Hypothalamus (tissue), 51 donors: ENCODE measurements at regions not wholly inside any gene's neighbourhood (a gene's known extent, or its start where the extent isn't known, plus 50 kb on each side); places are given as distances from the start of the nearest gene placed in this dataset.

ENCODE experiments used
- DNase-seq, 51 donors: peaks; one replicate each; lab custom pipeline; 2025; lab: John Stamatoyannopoulos, UW

DNA sequence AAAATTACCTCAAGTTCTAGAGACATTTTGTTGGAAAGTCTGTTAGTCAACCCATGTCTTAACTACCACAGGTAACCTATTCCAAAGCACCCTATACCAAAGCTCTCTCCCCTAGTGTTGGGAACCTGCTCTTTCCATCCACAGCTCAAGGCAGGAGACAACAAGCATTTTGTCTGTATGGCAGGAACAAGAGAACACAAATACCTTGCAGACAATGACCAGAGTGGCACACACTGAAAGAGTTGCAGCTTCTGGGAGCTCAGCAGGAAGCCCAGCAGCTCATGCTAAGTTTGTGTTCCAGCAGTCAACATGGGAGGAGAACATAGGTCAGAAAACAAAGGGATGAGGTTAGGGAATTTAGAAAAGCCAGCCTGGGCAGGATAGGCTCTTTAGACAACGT, 300.8 kb downstream of the HHIPL2 start:
- DNase-seq, result no peak

DNA sequence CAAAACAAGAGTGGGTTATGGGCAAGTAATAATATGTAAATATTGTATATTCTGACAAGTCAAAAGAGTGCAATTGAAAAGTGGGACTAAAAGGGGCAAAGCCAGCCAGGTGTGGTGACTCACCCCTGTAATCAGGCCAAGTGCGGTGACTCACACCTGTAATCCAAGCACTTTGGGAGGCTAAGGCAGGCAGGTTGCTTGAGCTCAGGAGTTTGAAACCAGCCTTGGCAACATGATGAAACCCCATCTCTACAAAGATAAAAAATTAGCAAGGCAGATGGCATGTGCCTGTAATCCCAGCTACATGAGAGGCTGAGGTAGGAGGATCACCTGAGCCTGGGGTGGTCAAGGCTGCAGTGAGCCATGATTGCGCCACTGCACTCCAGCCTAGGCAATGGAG, 304.0 kb downstream of the HHIPL2 start:
- DNase-seq, result no peak

DNA sequence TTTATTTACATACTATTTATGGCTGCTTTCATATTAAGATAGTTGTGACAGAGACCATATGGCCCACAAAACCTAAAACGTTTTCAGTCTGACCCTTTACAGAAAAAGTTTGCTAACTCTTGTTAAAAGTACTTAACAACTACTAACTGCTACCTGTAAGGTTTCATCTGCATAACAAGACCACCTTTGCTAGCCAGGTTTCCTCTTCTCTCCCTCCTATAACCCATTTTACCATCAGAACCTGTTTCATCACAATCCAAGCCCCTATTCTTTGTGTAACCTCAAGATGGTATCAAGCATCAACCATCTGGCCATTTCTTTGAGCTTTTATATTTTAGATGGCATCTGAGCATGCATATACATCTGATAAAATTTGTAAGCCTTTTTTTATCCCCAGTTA, 305.4 kb downstream of the HHIPL2 start:
- DNase-seq, result no peak

DNA sequence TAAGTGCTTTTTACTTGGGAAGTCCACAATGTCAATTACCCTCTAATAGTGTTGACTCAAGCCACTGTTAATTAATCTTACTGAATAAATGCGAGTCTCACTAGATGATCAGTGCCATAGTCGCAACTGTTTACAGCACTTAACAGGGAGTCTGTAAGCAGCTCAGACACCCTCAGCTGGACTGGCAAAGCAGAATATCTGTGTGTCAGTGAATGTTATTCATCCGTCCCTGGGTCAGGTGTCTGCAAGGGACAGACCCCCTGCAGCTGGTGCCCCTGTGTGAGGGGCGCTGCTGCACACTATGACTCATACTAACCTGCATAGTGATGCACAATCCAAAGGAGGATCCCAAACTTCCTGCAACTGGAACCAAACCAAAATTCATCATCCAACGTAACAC, 306.5 kb downstream of the HHIPL2 start:
- DNase-seq, result no peak

DNA sequence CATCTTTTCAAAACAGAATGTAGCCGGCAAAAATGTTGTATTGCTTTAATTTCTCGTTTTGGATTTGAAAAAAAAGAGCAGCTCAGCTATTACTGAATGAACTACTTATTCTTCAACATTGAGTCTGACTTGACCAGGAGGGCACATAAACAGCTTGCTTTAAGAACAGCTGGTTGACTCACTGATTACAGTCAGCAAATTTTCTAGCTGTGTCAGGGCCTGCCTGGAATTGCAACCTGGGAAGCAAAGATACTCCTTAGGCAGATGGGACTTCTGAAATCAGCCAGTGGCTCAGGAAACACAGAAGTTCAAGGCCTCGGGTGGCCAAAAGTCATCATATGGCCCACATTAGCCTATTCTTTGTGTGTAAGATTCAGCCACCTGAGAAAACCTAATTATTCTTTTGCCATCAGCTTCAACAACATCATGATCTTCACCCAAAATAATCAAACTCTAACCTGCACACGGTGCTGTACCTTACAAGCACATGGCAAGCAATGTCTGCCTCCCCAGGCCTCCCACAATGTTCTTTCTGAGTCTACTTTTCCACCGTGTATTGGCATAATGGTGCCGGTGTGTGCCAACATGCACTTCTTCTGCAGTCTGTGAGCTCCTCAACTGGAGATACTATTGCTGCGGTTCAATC, 307.2 kb downstream of the HHIPL2 start:
- no peak for DNase-seq

DNA sequence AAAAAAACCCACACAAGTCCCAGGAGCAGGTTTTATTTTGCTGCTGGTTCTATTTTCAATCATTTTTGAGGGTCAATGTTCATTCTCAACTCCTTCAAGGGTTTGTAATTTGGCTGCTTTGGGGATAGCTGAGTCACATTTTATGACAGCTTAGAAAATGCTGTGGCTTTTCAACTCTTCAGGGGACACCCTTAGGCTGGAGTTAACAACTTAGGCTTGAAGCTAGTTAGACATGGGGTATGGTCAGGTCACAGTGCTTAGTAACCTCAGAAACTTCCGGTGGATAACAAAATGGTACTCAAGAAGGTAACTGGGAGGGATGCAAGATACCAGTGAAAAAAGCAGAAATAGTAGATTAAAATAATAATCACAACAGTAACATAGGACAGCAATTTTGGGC, 308.8 kb downstream of the HHIPL2 start:
- DNase-seq, result no peak

DNA sequence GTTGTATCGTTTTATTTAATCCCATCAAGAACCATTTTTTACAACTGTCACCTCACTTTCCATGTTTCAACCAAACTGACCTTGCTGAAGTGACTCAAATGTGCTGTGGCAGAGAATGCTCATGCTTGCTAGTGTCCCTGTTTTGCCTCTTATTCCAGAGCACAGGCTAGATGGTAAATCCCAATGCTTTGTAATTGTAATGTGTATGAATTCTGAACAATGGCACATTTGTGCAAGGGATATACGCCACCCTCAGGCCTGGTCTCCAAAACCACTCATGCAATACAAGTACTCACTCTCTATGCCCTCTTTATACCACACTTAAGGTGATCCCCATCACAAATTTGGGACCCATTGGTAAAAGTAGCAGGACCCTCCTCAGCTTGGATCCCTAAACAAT, 313.6 kb downstream of the HHIPL2 start:
- DNase-seq, result no peak

DNA sequence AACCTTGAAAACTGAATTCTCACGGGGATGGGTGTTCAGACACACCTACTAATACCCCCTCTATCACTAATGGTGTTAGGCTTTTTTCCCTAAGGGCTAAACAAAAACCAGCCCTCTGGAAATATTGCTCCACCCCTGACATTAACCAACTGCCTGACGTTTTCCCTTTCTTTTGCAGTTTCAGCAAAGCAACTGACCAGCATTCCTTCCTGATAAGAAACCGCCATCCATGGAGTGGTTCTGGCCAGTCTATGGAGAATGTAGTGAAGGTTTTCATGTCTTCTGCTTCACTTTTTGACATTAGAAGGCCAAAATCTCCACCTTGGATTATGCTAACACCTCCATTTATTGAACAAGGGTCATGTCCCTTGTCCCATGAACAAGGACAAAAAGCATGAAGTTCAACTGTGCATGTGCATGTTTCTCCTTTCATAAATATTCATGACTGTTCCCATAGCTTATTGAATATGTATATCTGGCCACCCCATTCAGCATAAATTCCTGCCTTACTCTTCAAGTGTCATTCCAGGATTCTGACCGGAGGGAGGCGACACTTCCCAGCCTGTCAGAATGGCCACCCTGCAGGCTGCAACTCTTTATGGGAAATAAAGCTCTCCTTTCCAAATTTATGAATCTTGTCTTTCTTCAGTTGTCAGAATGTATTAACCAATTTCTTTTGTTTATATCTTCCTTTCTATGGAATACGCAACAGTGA, 314.3 kb downstream of the HHIPL2 start:
- no peak for DNase-seq

DNA sequence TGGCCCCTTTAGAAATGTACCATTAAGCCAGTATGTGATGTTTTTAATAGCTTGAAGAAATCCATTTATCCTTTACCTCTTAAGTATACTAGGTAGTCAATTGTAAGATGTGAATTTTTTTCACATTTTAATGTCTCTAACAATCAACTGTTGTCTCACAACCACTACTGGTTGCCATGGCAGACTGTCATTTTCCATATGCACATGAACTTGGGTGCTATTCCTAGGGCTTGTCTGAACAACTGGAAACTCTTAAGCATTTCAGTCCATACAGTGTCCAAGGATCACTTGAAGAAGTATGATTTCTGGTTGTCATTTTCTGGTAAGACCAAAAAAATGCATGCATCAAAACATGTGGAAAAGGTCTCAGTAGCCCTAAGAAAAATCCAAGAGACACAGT, 315.1 kb downstream of the HHIPL2 start:
- no peak for DNase-seq

DNA sequence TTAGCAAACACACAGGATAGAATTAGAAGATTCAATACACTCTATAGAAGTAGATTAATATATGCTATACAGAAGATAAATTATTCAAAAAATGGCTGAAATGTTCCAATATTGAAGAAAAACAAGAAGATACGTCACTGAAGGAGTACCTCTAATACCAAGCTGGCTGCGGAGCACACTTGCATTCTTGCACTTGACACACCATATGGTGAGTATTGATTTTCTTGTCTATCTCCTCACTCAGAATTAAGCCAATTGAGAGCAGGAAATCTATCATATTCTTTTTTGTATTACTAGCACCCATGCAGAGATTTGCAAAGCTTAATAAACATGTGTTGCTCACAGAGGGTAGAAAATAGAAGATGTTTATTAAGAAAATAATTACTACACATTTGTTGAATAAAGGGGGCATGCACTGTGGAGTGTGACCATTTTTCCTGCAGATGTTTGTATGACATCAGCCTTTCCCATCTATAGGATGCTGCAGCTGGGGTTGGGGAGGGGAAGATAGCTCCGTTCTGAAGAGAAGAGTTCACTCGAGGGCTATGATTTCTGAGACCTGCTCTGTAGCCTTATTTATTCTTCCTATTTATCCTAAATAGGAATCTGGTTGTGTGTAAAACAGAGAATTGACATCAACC, 318.1 kb downstream of the HHIPL2 start:
- no peak for DNase-seq

DNA sequence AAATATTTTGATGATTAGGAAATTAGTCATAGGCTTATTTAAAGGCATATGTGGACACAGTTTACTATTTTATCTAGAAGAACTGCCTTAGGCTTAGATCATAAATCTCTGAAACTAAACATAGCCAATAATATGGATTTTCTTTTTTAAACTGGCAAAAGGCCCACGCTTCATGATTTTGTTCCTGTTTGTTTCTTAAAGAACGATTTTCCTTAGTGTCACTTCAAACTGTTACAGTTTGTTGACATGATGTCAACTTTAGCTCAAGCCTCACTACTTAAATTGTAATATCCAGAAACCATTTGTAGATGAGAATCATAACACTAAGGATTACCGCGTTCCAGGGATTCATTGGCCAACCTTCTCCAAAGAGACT, 322.6 kb downstream of the HHIPL2 start:
- no peak for DNase-seq

DNA sequence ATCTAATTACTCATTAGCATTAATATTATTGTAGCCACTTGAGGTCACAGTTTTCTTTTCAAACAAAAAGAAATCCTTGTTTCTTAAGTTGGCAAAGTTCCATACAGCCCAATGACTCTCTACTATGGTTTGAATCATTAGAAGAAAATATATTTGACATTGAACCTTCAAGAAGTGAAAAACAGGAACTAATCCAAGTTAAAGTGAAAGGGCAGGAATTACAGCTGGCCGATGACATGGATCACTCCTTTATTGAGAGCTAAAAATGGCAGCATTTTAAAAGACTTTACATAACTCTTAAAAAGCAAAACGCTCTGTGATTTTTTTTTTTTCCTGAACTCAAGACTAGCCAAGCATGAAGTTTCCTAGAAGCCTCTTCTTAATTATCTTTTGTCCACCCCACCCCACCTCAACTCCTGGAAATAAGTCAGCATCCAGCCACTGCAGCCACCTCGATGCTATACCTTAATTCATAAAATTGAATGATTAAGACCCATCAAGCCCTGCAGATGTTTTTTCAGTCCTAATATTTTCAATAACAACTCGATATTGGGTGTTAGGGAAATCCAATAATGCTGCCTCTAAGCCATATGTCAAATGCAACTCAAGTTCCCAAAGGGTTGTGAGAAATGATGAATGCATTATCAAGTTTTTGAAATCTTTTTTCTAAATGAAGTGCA, 323.1 kb downstream of the HHIPL2 start:
- DNase-seq, result no peak

DNA sequence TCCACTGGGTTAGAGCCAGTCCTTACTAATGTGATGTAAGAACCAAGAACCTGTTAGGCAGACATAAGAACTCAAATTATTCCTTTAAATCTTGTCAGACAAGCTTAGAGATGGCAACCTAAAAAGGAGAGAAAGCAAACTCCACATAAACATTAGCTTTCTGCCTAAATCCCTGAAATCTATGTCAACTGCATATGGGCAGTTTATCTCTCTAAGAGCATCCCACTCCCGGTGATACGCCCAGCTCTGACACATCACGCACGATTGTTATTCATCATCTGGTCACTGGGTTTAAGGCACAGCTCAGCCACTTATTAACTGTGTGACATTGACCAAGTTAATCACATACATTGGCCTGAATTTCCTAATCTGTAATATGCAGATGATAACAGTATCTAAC, 323.7 kb downstream of the HHIPL2 start:
- DNase-seq, result no peak

DNA sequence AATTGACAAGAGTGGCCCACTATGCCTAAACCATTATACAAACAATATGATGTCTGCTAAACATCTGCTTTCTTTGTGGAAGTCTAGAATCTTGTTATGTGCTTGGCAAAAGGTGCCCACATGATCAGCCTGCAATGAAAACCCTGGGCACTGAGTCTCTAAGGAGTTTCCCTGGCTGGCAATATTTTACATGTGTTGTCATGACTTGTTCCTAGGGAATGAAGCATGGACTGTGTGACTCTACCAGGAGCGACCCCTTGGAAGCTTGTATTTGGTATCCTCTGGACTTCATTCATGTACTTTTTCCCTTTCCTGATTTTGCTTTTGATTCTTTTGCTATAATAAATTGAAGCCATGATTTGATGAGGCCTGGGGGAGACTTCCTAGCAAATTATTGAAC, 324.9 kb downstream of the HHIPL2 start:
- DNase-seq, result no peak

DNA sequence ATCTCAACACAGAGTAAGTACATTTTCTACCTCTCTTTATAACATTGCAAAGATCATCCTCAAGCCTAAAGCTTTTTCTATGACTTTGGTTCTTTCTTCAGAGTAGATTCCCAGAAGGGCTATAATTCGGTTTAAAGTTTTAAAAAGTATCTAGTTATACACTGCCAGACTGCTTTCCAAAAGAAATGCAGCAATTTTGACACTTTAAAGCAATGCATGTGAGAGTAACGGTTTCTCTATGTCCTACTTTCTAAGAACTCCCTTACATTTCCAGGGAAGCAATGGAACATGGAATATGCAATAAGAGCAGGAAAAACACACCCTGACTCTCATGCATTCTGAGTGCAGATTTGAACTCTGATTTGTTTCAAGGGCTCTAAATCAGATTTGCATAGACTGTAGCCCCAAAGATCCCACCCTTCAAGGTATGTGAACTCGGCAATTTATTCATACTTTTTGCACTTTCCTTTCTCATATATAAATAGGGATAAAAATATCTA, 331.6 kb downstream of the HHIPL2 start:
- DNase-seq, result no peak

DNA sequence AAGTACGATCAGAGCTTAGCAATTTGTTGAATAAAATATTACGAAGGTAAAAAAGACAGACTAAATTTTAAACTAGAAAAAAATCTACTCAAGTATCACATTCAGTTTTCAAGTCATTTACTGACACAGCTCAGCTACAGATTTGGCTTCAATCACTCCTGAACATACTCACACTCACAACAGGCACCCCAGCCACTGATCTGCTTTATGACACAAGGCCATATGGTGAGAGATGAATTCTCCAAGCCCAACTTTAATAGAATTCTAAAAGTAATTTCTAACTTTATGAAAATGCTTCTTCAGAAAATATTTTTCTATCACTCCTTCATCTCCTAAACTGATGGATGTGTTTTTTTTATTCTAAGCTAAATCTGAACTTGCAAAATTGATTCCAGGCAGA, 337.1 kb downstream of the HHIPL2 start:
- no peak for DNase-seq

DNA sequence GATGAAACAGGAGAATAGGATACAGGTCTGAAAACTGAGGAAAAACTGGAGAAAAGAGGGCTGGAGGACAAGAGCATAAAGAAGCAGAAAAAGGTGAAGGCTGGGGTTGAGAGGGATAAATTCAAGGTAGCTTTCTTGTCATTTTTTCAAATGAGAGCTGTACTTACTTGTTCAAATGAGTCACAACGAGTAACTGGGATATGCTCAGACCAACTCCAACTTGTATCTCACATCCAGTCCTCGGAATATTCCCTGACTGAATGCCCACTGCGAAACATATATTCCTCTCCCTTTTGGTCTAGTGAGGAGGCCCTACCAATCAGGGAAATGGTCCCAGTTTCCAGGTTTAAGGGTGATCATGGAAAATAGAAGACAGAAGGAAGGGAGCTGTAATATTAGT, 343.4 kb downstream of the HHIPL2 start:
- DNase-seq, result no peak

DNA sequence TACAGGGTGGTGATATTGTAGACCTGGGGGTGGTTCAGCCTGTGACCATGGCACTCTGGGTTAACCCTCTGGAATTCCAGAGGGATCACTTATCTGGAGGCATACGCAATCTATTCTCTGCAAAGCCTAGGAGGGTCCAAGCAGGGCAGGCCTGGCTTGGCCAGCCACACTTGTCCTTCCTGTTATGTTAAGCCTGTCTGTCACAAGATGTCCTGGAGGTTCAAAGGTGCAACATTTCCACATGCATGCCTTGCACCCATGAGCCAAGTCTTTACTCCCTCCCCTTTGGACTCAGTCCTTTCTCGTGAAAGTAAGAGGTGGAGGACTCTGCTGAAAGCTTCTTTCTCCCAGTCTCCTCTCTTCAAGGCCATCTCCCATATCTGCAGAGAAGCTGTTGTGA, 345.1 kb downstream of the HHIPL2 start:
- DNase-seq, result no peak

DNA sequence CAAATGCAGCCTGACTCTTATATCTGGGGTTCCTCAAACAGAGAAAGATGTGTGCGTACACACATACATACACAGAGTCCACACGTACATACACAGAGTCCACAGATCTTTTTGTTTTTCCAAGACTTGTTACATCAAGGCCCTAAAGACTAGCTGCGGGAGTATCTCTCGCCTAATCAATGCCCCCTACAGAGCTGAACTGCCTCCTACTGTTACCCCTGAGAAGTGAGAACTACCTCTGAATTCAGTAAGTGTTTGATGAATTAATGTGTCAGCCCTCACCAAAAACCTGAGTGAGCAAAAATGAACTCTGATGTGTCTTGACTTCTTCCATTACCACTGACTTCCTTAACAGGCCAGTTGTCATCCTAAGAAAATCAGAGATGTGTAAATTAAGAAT, 351.2 kb downstream of the HHIPL2 start:
- DNase-seq, result no peak

DNA sequence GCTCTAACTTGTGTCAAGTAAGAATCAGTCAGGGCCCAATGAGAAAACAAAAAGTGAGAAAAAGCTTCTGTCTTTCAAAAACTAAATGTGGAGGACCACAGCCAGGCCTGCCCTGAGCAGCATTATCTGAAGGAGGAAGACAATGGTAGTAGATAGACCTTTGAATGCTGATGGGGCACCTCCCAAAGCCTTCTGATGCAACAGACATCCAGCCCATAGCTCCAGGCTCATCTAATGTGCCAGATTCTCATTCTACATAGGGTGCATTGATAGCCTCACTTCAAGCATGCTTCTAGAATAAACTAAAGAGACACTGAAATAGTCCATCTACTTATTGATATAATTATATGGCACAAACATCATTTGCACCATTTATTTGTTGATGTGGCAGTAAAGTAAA, 351.6 kb downstream of the HHIPL2 start:
- no peak for DNase-seq

DNA sequence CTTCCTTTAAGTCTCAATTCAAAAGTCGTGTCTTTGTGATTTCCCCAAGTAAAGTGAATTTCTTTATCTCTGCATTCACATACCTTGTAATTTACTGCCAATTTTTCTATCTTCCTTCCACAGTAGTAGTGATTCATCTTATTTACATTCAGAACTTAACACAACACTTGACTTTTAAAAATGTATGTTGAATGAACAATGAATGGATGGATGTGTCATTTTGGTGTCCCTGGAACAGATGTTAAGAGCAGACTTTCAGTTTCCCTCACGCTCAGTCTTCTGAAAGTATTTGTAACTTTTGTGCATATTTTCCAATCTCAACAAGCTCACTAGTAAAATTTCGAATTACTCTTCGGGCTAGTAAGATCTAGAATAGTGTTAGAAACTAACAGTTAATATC, 352.0 kb downstream of the HHIPL2 start:
- DNase-seq, result no peak

DNA sequence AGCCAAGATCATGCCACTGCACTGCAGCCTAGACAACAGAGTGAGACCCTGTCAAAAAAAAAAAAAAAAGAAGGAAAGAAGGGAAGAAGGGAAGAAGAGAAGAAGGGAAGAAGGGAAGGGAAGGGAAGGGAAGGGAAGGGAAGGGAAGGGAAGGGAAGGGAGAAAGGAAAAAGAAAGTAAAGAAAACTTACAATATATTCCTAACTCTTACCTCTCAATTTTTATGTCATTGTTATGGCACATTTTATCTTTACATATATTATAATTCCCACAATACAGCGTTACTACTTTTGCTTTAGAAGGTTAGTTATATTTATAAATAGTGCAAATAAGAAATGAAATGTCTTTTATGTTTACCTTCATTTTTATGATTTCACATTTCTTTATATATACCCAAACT, 358.7 kb downstream of the HHIPL2 start:
- DNase-seq, result no peak
